Upper lobe of right lung (tissue), 1 donor: ENCODE measurements at regions not wholly inside any gene's neighbourhood (a gene's known extent, or its start where the extent isn't known, plus 50 kb on each side); places are given as distances from the start of the nearest gene placed in this dataset.
A peak's percentile ranks its signal among the peaks of the same experiment; 100 is the strongest.

Experiments used
- ATAC-seq: fragments of 200-7000 bp; cut with Tn5 transposase; one replicate; pipeline ENCODE4 v1.9.1; 2020; ENCODE audit warnings: mild to moderate bottlenecking, moderate library complexity
- DNase-seq: peaks from one replicate; pipeline ENCODE4 v3.0.0-alpha.2; 2020
- H3K27ac ChIP-seq: fragments of 200-600 bp; one replicate; pipeline ENCODE4 v1.8.0; 2022
- H3K27me3 ChIP-seq: fragments of 200-600 bp; one replicate; pipeline ENCODE4 v1.8.0; 2022; ENCODE audit warnings: mild to moderate bottlenecking
- H3K36me3 ChIP-seq: fragments of 200-600 bp; one replicate; pipeline ENCODE4 v1.8.0; 2022
- H3K4me1 ChIP-seq: fragments of 200-600 bp; one replicate; pipeline ENCODE4 v1.8.0; 2022
- H3K4me3 ChIP-seq: fragments of 200-600 bp; one replicate; pipeline ENCODE4 v1.8.0; 2022; ENCODE audit warnings: mild to moderate bottlenecking
- H3K9me3 ChIP-seq: fragments of 200-600 bp; one replicate; pipeline ENCODE4 v1.8.0; 2022
- CTCF ChIP-seq: fragments of 200-600 bp; IDR thresholded peaks from one replicate; pipeline ENCODE4 v1.8.0; 2022; ENCODE audit warnings: antibody characterized with exemption
- intact Hi-C: fragments of 100-400 bp; cut with DNase I; formaldehyde crosslinking; loops from one replicate; pipeline ENCODE4 v1.11.0; 2022
- donor health status: DM: no; HTN: yes; CAD: no; lungs with severe emphysema.

DNA sequence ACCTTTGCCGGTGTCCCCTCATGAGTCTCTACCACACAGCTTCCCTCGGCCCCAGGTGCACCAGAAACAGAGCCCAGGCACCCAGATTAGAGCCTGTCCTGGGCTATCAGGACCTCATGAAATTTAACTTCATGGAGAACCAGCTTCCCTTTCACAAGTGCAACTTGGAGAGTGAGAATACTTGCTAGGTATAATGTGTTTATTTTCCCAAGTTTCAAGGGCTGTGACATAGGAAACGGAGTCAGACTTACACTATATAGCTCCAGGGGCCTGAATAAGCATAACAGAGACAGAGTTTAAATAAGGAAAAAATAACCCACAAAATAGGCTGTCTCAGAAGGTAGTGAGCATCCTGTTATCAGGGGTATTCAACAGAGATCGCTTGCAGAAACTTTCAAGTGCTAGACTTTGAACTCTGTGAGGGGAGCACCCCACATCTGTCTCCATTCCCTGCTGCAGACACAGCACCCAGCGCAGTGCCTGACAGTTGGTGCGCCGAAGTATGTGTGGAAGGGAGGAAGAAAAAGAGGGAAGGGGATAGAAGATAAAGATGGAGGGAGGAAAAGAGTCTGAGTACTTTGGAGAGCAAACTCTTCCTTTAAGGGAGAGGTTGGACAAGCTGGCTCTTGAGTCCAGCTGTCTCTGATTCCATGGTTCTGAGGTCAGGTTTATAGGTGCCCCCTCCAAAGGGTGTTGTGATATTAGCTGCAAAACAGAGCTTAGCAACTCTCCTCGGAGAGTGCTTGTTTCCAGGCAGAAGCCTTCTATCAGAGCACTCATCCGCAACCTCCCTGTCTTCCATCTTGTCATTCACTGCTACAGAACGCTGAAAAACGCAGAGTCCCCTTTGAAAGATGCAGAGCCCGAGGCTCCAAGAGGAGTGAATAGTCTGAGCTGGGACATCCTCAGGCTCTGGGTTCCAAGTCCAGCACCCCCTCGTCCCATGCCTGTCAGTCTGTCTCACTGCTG lies 84.8 kb downstream of the CPN2 start:
- no peaks in the 10 kb centered on the region for H3K27me3 ChIP-seq
- intact Hi-C loops: loop anchor here (5.0 kb wide), 1 partner anchor 129 kb away; the partner anchor contains the start of gene HES1
- DNase-seq: no peak
- no peak for TF ChIP-seq CTCF
- H3K36me3 ChIP-seq: no peaks in the 10 kb centered on the region
- peaks cover 51% of the 10 kb centered on the region for H3K4me1 ChIP-seq
- no peak overlapping the region for H3K27ac ChIP-seq
- ATAC-seq: no peak
- no peak overlapping the region for H3K4me3 ChIP-seq
- no peaks in the 10 kb centered on the region for H3K9me3 ChIP-seq

- no peak overlapping the region for H3K27ac ChIP-seq
- ATAC-seq (no peak), DNase-seq (no peak)
- no peaks in the 10 kb centered on the region for H3K27me3 ChIP-seq
- H3K4me3 ChIP-seq: no peak overlapping the region
- no peaks in the 10 kb centered on the region for H3K36me3 ChIP-seq
- TF ChIP-seq CTCF: no peak
- intact Hi-C loops: loop anchor here (5.0 kb wide), 1 partner anchor 131 kb away; the partner anchor contains the start of gene HES1
- H3K9me3 ChIP-seq: no peaks in the 10 kb centered on the region
- peaks cover 57% of the 10 kb centered on the region for H3K4me1 ChIP-seq
Observed at GRCh38 chr3:194267744-194268653, 83.1 kb downstream of the CPN2 start.

GRCh38 chr3:194268654-194269512 lies 82.2 kb downstream of the CPN2 start:
- intact Hi-C loops: loop anchor here (5.0 kb wide), 1 partner anchor 132 kb away; the partner anchor contains the start of gene HES1
- H3K27ac ChIP-seq: no peak overlapping the region
- H3K4me3 ChIP-seq: no peak overlapping the region
- DNase-seq (no peak), ATAC-seq (no peak)
- peaks cover 57% of the 10 kb centered on the region for H3K4me1 ChIP-seq
- no peak for TF ChIP-seq CTCF
- H3K9me3 ChIP-seq: no peaks in the 10 kb centered on the region
- H3K27me3 ChIP-seq: no peaks in the 10 kb centered on the region
- H3K36me3 ChIP-seq: no peaks in the 10 kb centered on the region

DNA sequence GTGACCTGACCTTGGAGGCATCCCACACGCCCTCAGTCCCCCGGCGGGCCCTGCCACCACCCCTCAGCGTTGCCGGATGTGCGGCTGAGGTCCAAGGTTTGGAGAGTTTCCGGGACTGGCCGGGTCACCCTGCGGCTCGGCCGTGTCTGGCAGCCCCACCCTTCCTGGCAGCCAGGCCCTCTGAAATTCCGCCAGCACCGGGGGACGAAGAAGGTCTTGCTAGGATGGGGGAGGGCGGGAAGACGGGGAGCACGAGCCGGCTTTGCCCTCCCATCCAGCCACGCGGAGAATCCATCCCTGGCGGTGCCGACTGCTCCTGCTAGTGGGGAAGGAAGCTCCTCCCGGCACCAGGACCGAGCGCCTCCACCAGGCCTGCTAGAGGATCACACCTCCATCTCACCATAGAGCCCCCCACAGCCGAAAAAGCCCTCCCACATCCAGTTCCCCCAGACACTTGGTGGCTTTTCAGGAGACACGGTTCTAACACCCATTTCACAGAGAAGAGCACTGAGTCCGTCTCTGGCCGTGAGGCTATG lies 81.5 kb downstream of the CPN2 start:
- H3K27ac ChIP-seq: peak overlapping the region; percentile 85
- H3K4me1 ChIP-seq: peaks cover 57% of the 10 kb centered on the region
- DNase-seq (peak; percentile 89), ATAC-seq (peak; percentile 68)
- H3K4me3 ChIP-seq: no peak overlapping the region
- H3K27me3 ChIP-seq: no peaks in the 10 kb centered on the region
- peak; percentile 60 for TF ChIP-seq CTCF
- H3K36me3 ChIP-seq: no peaks in the 10 kb centered on the region
- no peaks in the 10 kb centered on the region for H3K9me3 ChIP-seq
- intact Hi-C loops: loop anchor here (5.0 kb wide), 1 partner anchor 132 kb away; the partner anchor contains the start of gene HES1
